HG02870 (cell line): ENCODE measurements at regions not wholly inside any gene's neighbourhood (a gene's known extent, or its start where the extent isn't known, plus 50 kb on each side); places are given as distances from the start of the nearest gene placed in this dataset.
"Not testable (repeated sequence)": the region's sequence is repeated elsewhere in the genome, so short reads cannot be mapped to it uniquely, and the experiment has no call there.

Experiments
- ATAC-seq: cut with Tn5 transposase; IDR thresholded peaks from one replicate; pipeline ENCODE4 v1.9.1; 2021; ENCODE audit warnings: mild to moderate bottlenecking, moderate library complexity; ENCODE audit not compliant: unreplicated experiment

DNA sequence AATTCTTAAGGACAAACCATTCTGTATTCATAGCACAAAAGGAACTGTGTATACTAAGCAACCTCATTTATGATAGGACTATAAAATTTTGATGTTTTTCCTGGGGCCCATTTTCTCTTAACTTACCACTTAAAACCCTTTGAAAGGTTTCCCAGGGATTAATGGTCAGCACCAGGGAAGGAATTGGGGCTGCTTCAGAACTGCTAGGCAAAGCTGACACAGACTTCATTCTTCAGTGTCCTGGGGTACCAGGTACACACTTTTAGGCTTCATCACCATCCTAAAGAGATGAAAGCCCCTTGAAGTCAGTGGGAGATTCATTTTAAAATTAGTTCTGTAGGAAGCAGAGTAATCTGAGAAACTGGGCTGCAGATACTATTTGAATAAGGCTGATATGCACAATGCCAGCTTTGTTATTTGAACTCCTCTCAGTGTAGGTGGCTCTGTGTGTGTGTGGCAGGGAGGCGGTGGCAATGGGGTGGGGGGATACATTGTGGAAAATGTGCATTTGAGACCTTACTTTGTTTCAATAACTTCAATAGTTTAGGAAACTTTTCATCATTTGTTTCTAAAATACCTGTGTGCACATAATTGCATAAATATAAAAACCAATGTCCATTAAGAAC is 329.3 kb upstream of the DCN start:
- ATAC-seq, result no peak

DNA sequence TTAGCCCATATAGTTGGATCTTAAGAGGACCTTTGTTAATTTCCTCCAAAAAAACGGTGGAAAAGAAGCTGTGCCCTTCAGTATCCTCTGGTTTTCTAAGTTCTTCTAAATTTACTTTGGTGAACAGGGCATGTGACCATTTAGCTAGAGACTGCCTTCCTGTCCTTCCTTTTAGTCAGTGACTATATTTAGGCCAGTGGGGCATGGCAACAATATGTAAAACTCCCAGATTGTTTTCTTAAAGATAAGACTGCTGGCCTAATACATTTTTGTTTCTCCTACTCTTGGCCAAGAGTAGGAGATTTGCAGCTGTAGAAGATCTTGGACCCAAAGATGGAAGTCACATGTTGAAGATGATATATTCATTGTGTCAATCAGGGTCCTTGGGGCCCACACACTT is 325.1 kb upstream of the DCN start:
- ATAC-seq, result no peak

DNA sequence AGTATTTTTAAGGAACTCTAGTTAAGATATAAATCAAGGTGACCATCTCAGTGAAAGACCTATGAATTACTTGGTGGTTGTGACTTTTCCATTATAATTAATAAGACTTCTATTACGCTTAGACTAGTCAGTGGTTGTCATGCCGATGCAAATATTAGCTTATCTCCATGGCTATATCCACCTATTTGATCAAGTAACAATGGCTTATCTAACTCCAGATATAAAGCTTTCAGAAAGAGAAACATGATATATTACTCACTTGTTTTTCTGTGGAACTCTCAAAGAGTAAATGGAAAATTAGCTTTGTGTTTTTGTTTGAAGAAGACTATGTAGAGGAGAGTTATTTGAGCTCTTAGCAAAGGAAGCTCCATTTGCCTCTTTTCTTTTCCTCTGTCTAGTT is 323.8 kb upstream of the DCN start:
- no peak for ATAC-seq

DNA sequence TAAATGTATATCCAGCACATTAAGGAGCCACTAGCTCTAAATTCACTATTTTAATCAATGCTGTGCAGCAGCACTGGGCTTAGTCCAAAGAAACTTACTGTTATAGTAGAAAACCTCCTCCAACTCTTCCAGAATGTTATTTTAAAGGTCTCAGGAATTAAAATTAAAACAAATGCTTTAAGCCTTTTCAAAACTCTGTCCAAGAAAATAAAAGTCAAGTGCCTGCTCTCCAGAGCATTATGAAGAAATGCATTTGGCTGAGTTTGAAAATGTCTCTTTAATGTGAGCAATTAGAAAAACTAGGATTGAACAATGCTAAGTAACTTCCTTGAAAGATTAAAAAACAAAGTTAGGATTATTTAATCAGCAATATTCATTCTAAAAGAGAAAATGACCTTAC is 322.4 kb upstream of the DCN start:
- no peak for ATAC-seq

DNA sequence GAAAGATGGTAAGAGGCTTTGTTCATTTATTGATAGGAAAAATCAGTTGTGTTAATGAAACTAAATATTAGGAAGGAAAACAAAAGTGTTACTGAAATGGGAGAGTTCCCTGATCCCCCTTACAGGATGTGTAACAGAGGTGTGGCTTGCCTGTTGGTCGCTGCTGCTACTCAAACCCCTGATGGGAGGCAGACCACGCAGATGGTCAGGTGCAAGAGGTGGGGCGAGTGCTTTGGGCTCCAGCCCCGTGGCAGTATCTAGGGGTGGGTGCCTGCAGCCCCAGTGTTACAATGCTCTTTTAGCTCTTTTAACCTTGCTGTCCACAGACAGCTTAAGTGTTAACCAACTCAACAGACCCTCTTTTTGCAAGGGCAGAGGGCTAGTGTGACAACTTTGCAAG is 319.6 kb upstream of the DCN start:
- no peak for ATAC-seq

DNA sequence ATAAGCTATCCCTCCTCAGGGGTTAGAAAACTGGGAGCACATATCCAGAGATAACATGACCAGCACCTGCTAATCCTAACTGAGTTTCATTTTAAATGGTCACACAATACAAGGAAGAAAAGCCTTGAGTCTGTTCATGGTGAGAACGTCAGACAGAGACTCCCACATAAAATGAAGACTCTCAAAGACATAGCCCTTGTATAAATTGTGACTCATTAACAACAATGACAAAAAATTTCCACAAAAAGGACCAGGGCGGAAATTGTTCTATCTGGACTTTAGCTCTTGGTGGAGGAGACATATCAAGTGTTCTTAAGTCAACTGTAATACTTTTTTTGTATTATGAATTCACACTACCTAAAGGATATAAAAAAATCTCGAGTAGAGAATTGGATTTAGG is 313.7 kb upstream of the DCN start:
- ATAC-seq, result no peak

DNA sequence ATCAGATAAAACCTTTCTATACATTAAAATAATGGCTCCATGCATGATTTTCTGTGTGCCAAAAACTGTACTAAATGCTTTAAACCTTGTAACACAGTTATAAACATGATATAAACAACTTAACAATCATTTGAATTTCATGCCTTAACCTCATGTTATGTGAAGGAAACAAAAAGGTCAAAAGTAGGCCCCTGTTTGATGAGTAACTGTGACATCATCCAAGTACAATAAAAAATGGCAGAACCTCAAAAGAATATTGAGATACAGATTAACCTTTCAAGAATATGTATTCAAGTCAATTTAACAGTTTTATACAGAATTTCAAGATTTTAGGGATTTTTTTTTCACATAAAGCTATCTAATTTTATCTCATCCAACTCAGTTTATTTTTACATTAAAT is 310.7 kb upstream of the DCN start:
- ATAC-seq, result no peak

DNA sequence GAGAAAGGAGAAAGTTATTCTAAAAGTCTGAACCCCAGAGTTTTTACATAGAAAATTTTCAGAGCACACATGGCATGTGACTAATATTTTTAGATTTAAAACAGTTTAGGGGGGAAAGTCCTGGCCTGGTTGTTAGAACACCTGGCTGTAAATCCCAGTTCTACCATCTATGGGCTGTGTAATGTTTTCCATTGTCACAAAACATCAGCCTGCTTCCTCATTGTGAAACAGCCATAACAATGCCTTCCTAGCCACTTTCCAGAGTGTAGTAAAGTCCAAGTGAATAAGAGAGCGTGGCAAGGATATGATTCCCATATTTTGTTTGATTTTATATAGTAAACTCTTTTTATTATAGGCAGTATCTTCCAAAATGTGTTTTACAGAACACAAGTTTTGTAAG is 310.0 kb upstream of the DCN start:
- no peak for ATAC-seq

DNA sequence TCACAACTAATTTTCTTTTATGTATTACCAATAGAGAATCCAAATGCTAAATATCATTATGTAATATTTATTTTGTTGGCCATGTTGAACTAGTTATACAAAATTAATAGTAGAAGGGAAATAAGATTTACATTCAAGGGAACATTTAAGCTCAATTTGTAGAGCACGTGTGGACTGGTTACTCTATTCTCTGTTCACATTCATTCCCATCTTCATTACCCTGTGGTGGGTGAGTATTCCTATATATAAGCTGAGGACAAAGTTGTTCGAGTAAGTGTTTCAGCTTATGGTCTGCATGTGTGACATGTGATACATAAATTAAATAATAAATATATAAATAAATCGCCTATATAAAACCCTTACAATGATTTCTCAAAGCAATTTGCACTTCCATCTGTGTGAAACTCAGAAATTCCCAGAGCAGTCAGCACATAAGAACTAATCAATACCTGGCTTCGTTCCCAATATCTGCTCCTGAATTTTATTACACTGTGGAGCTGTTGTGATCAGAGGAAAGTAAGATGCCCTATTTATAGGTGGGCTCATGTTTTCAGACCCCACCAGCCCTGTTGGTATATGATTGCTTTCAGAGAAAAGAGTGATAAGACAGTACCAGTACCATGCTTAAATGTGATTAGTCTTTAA is 308.2 kb upstream of the DCN start:
- no peak for ATAC-seq

DNA sequence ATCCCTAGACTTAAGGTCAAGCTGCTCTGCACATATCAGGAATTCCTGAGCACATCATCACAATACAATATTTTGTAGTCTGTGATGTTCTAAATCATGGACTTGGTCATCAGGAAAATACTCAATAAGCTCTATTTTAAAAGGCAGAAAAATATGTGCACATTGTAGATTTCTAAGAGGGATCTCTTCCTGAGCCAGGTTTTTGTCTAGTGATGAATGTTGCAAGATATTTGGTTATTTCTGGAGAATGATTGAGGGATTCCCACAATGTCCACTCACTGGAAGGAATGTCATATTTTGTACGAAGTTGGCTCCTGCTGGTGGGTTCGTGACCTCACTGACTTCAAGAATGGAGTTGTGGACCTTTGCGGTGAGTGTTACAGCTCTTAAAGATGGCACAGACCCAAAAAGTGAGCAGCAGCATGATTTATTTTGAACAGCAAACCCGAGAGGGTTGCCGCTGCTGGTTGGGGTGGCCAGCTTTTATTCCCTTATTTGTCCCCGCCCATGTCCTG is 300.9 kb upstream of the DCN start:
- ATAC-seq, result no peak

DNA sequence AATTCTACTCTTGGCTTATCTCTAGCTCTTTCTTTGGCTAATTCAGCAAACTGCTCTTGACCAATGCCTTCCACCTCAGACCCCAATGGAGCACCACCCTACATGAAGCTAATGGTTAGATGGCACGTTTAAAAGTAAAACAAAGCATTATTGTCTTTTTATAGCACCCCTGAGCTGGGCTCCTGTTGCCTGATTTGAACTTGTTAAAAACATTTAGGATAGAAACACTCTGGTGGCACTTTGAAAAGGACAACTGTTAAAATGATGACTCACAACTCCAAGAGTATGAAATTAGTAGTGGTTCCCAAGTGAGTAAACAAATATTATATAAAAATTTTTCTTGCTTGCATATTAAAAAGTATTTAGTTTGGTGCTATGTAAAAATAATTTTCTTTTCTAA is 299.6 kb upstream of the DCN start:
- ATAC-seq, result no peak

DNA sequence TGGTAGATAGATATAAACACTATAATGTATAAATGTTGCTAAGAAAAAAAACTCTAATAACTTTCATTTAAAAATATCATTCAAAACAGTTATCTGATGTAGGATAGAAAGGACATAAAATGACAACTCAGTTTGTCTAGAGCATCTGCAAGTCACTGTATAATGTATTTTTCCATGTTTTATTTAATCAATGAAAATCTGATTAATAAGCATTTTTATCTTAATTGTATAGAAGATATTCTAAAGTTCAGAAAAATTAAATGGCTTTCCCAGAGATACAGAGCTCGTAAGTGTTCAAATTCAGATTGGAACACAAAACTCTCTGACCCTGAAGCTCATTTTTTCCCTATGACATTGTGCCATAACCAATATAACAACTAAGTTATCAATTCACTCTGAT is 295.9 kb upstream of the DCN start:
- ATAC-seq, result no peak

DNA sequence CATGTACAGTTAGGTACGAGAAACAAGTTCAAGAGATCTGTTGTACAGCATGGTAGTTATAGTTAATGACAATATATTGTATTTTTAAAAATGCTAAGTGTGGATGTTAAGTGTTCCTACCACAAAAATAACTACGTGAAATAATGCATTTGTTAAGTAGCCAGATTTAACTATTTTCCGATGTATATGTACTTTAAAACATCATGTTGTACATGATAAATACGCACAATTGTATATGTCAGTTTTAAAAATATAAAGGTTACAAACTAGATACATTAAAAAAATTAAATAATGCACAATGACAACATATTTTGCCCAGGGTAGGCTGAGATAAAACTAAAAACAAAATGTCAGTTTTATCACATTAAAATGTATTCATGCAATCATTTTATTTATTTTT is 285.1 kb upstream of the DCN start:
- no peak for ATAC-seq

DNA sequence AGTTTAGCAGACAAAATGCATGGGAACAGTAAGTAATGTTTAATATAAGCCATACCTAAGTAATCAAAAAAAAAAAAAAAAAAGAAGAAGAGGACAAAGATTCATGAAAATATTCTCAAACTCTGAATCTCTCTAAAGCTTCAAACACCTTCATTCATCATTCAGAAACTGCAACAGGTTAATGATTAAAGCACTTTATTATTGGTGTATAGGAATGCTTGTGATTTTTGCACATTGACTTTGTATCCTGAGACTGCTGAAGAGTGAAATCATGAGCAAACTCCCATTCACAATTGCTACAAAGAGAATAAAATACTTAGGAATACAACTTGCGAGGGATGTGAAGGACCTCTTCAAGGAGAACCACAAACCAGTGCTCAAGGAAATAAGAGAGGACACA is 278.4 kb upstream of the DCN start:
- ATAC-seq, result no peak

DNA sequence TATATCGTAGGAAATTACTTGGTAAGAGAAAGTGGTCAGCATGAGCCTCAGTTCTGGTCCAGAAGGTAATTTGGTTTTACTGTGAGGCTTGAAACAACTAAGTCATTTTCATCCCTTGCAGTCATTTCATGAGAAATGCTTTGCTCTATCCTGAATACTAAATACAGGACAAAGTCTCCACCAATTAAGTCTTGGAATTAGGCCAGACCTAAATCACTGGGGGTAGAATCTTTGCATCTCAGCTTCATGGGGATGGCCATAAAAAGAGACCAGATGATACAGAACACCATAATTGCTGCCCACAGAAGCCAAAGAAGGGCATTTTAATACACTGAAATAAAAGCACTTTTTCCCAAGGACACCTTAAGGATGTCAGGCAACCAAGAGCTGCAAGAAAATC is 277.9 kb upstream of the DCN start:
- no peak for ATAC-seq

DNA sequence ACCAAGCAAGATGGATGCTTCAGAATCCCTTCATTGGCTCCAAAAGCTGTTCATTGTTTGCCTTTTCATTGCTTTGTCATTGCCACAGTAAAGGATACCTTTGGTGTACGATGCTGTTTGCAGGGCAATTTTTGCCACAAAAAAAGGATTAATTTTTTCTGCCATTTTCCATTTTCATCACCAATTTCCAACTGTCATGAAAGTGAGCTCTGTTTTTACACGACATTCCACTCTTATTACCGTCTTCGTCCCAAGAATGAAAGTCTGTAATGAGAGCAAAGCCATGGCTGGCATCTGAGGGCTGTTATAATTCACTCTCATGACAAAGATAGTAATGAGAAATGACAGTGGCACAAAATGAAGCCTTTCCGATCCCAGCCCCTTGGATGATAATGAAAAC is 272.7 kb upstream of the DCN start:
- no peak for ATAC-seq

DNA sequence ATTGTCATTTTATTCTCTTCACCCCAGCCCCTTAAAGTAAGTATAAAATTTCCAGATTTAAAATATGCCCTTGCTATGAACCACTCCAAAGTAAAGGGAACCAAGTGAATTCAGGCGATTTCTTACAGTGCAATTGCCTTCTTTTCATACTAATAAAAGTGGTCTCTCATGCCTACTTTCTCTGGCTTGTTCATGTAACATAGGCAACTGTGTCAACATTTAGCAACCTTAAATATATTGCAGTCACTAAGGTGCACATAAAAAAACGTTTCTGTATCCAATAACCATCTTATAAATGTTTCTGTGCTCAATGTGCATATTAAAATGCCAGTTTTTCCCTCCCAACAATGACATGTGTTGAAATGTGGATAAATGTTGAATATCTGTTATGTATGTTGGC is 271.6 kb upstream of the DCN start:
- ATAC-seq, result no peak

DNA sequence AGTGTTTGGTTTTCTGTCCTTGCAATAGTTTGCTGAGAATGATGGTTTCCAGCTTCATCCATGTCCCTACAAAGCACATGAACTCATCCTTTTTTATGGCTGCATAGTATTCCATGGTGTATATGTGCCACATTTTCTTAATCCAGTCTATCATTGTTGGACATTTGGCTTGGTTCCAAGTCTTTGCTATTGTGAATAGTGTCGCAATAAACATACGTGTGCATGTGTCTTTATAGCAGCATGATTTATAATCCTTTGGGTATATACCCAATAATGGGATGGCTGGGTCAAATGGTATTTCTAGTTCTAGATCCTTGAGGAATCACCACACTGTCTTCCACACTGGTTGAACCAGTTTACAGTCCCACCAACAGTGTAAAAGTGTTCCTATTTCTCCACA is 269.8 kb upstream of the DCN start:
- not testable (repeated sequence) for ATAC-seq

DNA sequence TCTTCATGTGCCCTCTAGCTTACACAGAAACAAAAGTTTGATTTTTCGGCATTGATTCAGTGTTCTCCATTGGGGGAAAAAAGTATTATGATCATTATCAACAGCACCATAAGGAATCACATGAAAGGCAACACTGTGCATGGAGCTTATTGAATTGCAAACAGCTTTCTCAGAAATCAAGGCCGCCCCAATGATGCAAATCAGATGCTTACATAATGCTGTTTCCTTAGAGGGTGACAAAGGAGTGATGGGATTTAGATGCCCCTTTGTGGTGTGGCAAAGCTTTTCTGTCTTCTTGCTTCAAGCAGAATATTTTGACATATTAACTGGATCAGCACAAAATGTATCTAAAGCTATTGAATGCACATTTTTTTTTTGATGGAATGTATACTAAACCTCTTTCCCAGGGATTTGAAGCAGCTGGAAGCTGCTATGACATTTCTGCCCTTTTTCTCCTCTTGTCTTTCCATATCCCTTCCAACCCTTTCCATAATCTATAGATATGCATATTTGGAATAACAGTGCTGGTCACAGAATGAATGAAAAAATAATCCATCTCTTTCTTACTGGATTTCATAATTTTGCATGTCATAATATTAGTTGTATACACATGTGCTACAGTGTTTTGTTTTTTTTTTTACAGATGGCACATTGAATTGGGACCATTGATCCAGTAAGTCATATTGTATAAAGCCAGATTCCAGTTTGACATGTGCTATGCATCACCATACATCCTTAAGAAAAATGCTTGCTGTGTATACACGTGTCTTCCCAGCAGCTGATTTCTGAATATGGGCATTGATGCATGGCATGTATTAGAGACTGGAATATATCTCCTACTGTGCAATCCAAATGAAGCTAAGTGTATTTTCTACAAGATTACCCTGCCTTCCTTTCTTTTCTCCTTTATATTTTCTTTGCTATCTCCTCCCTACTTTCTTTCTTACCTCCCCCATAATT is 259.7 kb upstream of the DCN start:
- ATAC-seq, result no peak

DNA sequence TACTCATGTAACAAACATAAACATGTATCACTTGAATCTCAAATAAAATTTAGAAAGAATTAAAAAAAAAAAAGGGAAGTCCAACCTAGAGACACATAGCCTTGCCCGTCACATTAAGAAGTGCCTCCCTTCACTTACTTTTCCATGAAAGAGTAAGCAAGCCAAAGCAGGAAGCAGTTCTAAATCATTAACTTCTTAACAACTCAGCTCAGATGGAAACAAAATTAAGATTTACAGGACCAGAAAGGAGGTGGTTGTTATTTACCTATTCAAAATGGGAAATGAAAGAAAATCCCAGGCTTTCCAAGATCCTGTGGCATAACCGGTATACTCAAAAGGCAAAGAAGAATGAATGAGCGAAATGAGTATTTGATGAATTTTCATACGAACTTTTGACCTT is 258.6 kb upstream of the DCN start:
- ATAC-seq, result no peak

DNA sequence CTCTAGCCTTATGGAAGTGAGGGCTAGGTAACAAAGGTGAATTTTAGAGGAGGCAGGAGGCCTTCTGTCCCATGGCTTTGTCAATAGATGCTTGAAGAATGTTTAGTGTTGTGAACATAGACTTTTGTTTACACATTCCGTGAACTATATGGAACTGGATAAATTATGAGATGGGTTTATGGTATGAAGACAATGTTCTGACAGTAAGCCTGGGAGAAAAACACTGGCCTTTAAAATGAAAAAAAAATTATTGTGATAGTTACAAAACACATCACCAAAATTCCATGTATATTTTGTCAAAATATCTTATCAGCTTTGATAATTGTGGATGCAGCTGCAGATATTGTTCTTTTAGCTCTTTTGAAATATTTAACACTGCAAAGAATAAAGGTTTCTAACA is 251.5 kb upstream of the DCN start:
- ATAC-seq, result no peak

DNA sequence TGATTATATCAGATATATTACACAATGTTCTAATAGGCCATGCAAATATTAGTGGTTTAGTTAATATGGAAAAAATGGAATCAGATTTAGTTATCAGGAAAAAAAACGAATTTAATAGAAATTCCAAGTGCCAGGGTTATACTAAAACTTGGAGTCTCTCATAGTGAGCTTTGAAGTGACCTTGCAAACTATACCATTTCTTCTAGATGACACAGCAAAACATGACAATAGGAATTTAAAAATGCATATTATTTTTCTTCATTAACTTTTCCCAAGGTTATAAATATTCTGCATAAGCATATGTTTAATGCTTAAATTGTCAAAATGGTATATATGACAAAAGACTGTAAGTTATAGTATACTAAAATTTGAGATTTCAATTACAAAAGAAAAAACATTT is 250.1 kb upstream of the DCN start:
- no peak for ATAC-seq
